NCI-H226 (cell line): ENCODE measurements at regions not wholly inside any gene's neighbourhood (a gene's known extent, or its start where the extent isn't known, plus 50 kb on each side); places are given as distances from the start of the nearest gene placed in this dataset.
"Not testable (repeated sequence)": the region's sequence is repeated elsewhere in the genome, so short reads cannot be mapped to it uniquely, and the experiment has no call there.

Source experiments
- DNase-seq: peaks from one replicate; pipeline ENCODE4 v3.0.0-alpha.2; 2015

DNA sequence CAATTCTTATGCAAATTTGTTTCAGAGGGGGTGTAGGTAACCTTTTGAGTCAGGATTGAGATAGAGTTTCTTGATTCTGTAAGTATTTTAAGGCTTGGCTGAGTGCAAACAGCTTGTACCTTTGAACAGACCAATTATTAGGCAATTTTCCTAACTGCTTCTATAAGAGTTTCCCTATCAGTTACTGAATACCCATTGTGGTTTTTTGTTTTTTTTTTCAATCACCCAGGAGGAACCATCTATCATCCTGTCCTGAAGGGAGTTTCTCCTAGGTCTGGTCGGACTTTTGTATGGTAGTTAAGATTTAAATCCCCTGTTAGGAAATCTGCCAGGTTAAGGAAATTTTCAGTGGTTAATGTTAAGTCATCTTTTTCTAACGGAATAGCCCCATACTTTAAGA is 319.4 kb upstream of the SLC39A10 start:
- DNase-seq, result peak; percentile 65

DNA sequence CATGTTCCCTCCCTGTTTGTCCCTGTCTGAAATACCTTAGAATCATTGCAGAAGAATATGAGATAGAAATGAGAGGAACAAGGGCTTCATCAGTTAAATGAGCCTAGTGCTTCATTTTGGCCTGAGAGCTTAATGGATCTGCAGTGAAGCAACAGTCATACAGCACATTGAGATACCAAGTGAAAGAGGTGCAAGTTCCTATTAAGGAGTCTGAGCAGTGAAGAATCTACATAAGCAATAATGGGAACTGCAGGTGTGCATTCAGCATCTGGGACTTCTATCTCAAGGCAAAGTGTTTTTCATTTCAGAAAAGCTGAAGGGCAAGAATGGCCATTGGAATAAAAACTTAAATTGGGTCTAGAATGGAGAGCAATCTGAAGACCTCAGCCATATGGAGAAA is 323.2 kb upstream of the SLC39A10 start:
- no peak for DNase-seq

DNA sequence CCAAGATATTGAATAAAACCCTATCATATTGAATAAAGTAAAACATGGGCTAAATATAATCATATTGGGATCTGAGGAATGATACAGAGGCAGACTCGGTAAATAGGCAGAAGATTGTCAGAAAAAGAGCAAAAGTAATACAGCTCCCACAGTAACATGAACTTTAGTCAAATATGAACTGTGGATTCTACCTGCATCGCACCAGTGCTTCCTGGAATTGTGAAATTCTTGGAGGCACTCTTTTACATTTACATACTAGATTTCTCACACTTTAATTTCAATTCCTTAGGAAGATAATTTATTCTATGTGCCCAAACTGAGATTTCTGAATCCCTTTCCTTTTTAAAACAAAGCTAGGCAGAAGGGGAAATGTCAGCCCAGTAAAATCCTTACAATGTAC is 325.1 kb upstream of the SLC39A10 start:
- DNase-seq, result no peak

DNA sequence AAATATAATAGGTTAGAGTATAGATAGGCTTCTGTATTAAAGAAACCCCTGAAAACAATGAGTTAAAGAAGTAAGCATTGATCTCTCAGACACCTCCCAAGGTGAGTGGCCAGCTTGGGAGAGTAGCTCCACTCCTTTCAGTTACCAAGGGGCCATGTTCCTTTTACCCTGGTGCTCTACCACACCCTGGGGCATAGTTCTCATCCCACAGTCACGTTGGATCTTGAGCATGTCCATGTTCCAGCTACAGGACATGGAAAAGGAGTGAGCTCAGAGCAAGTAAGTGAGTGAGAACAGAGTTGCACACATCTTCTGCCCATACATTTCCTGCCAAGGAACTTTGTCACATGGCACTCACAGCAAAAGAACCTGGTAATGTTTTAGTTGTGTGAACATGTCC is 325.9 kb upstream of the SLC39A10 start:
- DNase-seq, result no peak

DNA sequence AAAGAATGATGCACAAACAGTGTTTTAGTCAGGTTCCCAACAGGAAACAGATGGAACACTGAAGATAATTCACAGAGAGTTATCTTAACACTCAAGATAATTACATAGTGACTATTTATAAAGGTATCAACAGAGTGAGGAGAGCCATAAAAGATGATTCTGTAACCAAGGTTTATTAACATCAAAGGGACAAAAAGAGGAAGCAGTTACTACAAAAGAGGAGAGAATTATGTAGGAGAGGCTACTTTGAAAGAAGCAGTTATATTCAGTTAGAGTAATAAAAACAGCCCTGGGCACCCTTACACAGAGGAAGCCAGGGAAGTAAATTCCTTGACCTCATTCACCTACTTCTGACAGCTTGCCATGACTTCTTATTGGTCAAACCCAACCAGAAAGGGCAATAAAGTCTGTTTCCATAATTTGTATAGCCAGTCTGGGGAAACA is 326.5 kb upstream of the SLC39A10 start:
- DNase-seq, result no peak

DNA sequence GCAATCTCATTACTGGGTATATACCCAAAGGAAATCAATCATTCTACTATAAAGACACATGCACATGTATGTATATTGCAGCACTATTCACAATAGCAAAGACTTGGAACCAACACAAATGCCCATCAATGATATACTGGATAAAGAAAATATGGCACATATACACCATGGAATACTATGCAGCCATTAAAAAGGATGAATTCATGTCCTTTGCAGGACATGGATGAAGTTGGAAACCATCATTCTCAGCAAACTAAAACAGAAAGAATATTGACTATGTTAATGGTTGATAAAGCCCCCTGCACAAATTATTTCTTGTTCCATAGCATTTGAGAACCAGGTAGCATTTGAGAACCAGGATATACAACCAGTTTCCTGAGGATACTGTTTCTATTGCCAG is 327.2 kb upstream of the SLC39A10 start:
- not testable (repeated sequence) for DNase-seq

DNA sequence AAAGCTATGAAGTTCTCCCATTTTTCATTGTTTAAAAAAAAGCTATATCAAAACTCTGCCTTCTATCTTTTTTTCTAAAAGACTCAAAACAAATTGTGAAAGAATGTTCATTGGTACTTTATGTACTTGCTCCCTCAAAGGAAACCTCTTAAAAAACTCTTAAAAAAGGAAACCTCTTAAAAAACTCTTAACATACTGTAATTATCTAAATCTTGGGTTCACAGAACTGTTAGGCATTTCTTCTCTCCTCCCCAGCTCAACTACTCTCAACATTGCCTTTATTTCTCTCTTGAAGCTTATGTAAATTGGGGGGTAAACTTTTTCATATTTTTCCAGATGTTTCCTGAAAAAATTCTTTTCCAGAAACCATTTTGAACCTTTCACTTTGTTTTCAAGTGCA is 330.5 kb upstream of the SLC39A10 start:
- no peak for DNase-seq

DNA sequence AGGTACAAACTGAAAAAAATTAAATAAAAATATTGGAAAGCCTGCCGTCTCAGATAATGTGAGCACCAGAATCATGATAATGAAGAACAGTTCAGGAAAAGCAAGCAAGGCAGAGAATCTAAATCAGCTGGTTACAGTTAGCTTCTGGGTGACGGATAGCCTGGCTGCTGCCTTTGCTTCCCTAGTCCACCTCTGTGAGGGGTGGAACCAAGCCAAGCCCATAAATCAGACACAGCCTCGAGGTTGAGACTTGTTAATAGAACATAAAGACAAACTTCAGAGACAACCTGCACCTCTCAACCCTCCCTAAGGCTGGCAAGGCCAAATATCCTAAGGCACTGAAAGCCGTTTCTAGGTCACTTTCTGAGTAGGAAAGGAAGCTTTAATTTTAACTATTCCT is 334.7 kb upstream of the SLC39A10 start:
- peak; percentile 65 for DNase-seq

DNA sequence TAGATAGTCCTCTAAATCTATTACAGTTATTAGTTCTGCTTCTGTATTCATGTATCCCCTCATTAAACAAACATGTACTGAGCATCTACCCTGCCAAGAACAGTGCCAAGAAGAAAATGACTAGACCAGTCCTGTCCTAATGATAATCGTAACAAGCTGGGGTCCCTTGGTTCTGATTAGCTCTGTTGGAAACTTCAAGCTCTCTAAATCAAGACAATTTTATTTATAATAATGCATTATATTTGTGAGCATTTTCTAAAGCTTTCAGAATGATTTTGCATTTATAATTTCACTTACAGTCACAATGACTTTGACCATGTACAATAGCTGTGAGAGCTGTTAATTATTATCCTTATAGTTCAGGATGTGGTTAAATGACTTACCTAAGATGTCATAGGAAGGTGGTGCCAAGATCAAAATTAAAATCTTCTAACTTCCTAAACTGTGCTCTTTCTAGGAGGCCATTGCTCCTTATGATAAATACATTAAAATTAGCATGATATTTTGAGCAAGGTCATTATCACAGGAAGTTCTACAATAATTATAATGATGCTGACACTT is 336.5 kb upstream of the SLC39A10 start:
- DNase-seq, result peak; percentile 29

DNA sequence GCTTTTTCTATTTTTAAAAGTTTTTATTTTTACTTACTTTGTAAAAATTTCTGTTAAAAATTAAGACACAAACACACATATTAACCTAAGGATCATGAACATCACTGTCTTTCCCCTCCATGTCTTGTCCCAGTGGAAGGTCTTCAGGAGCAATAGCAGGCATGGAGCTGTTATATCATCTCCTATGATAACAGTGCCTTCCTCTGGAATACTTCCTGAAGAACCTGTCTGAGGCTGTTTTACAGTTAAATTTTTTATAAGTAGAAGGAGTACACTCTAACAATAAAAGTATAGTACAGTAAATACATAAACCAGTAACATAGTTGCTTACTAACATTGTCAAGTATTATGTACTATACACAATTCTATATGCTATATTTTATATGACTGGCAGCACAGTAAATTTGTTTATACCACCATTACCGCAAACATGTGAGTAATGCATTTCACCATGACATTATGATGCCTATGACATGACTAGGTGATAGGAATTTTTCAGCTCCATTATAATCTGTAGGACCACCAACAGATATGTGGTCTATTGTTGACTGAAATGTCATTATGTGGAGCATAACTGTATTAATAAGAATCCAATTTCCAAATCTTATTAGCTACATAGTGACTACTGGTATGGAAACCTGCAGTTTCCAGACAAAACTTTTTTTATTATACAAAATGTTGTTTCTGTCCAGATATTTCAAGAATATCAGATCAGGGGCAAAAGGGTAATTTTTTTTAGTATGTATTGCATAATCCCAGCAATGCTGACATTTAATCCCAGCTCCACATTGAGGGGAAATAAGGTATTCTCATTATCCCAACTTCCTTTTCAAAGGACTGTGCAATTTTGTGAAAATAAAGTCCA is 337.2 kb upstream of the SLC39A10 start:
- no peak for DNase-seq

DNA sequence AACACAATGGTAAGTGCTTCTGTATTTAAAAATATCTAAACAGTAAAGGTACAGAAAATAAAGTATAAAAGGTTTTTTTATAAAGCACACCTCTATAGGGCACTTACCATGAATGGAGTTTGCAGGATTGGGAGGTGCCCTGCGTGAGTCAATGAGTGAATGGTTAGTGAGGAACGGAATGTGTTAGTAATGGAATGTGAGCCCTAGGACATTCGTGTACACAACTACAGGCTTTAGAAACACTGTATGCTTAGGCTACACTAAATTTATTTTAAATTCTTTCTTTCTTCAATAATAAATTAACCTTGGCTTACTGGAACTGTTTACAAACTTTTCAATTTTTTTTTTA is 337.9 kb upstream of the SLC39A10 start:
- DNase-seq, result peak; percentile 78

DNA sequence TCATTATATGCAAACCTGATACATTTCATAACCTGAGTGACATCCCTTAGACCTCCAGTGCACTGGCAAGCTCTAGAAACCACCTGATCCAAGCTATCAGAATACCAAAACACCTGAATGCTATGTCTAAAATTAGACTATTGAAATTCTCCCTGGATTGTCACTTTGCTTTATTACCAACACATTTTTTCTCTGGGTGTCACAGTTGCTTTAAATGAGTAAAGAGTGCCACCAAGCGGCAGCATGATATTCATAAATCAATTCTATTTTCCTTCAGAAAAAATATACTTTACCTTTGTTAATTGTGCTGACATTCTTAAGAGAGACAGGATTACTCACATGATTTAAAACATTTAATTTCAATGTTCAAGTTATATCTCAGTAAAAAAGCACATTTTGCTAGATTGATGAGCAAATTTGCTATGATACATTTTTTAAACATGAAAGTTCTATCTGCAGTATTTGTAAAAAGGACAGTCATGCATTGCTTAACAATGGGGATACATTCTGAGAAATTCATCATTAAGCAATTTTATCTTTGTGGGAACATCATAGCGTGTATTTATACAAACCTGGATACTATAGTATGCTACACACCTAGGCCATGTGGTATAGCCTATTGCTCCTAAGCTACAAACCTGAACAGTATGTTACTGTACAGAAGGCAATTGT is 338.4 kb upstream of the SLC39A10 start:
- DNase-seq, result peak; percentile 18

DNA sequence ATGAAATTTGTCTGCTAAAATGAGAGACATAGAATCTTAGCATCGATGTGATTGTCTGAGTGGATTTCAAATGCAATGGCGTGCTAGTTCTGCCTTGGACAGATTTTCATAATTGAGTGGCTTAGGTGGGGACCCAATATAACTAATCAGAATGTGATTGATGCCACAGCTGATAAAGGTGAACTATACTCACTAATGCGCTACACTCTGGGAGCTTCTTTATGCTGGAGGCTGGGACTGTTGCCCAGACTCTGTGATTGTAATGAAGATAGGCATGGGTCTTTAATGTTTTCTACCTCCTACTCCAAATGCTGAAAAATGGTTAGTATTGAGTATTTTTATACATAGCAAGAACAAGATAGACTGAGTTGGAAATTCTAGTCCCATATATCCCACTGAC is 339.5 kb upstream of the SLC39A10 start:
- no peak for DNase-seq

DNA sequence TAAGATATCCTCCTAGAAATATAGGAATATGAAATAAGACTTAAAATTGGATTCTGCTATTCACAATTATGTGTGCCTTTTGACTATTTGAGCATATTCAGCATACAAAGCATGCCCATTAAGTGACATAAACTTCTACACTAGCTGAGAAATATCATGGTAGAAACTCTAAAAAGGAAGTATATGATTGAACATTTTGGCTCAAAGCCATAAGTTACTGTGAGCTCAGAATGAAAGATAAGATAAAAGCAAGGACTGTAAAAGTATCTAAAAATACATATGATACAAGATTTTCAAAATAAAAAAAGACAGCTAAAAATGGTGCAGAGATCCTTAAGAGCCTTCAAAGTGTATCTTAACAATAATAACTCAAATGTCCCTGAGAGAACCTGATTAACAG is 340.5 kb upstream of the SLC39A10 start:
- DNase-seq, result no peak

DNA sequence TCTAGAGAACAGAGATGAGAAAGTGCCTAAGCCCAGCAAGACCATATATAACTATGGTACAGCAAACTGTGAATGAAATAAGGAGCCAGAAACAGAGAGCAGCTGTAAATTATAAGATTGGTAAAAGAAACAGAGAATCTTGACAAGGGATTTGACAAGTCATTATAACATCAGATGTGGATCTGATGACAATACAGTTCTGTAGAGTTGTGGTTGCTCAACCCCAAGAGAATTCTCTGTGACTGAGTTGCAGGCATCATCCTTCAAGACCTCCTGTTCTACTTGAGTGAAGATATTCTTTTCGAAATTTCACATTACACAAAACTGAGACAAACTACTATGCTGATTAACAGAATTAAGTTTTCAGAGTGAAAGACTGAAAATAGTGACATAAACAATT is 343.1 kb upstream of the SLC39A10 start:
- no peak for DNase-seq

DNA sequence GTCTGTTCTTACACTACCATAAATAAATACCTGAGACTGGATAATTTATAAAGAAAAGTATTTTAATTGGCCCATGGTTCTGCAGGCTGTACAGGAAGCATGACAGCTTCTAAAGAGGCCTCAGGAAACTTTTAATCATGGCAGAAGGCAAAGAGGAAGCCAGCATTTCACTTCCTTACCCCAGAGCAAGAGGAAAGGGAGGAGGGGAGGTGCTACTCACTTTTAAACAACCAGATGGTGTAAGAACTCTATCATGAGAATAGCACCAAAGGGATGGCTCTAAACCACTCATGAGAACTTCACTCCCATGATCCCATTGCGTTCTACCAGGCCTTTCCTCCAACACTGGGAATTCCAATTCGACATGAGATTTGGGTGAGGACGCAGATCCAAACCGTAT is 344.4 kb upstream of the SLC39A10 start:
- no peak for DNase-seq

DNA sequence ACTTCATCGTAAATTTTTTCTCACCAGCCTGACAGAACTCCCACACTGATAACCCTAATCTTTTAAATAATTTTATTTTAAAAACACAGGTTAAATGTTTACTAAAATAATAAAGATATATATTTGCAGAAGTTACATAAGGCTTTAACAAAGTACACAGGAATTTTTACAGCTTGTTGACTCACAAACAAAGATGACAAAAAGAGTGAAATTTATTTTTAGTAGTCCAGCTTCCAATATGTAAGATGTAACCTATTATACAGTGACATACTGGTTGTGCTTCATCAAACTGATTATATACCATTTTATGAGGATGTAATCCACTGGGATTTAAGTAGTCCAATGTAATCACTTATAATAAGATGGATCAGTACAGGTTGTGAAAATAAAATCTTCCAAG is 348.9 kb upstream of the SLC39A10 start:
- no peak for DNase-seq

DNA sequence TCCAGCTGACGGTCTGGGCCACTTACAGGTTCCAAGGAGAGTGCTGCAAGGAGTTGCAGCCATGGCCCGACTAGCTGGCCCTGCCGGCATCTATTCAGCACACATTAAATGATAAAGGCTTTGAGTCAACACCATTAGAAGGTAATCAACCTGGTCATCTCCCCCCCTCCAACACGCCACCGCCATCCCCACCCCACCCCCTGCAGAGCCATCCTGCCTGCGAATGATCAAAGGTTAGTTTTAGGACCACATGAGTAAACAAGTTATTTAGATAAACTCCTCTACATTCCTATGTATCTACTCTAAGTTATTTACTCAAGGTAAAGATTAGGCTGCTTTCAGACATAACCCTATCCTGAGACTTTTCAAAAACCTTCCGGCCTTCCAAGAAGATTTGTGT is 349.3 kb upstream of the SLC39A10 start:
- DNase-seq, result no peak

DNA sequence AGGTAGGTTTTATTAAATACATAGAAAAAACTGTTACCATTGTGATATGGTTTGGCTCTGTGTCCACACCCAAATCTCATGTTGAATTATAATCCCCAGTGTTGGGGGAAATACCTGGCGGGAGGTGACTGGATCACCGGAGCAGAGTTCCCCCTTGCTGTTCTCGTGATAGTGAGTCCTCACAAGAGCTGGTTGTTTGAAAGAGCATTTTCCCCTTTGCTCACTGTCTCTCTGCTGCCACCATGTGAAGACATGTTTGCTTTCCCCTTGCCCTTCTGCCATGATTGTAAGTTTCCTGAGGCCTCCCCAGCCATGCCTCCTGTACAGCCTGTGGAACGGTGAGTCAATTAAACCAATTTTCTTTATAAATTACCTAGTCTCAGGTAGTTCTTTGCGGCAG is 352.7 kb upstream of the SLC39A10 start:
- peak; percentile 12 for DNase-seq

DNA sequence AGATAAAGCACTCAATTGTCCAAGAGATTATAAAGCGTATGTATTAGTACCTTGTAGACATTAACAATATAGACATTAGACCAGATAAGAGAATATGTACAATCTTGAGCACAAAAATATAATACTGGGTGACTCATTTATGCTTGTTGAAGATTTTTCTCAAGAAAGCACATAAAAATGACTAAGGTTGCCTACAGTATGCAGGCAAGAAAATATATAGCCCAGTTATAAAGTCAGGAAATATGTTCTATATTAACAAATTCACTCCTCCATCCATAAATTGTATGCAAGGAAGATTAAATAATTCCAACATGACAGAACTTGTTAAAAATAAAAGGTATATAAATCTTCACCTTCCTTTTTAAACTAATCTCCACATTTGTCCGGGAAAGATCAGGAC is 356.4 kb upstream of the SLC39A10 start:
- no peak for DNase-seq

DNA sequence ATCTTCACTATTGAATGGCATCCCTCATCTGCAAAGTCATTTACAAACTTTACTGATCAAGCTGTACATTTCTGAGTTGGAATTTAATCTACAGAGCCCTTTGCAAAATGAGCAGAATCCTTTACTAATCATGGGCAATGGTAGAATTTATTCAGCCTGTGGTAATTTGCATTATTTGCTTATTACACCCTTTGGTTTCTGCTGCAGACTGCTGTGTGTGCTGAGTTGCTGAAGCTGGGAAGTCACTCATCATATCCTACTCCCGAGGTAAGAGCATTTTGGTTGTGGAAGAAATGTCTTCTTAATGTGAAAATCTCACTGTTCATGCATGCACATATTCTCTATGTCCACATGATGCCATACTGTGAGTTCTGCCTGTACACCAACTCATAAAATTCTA is 357.4 kb upstream of the SLC39A10 start:
- DNase-seq, result no peak

DNA sequence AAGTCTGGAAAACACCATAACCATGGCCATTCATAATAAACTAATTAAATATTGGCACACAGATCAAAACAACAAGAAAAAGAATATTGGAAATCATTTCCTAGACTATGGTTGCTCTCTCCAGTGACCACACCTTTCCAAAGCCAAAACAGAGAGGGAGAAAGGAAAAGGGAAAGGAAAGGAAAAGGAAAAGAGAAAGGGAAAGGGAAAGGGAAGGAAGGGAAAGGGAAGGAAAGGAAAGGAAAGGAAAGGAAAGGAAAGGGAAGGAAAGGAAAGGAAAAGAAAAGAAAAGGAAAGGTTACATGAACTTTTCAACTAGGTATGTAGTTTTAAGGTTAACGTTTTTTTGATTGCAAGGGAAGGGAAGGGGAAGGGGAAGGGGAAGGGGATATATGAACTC is 360.5 kb upstream of the SLC39A10 start:
- DNase-seq, result no peak

DNA sequence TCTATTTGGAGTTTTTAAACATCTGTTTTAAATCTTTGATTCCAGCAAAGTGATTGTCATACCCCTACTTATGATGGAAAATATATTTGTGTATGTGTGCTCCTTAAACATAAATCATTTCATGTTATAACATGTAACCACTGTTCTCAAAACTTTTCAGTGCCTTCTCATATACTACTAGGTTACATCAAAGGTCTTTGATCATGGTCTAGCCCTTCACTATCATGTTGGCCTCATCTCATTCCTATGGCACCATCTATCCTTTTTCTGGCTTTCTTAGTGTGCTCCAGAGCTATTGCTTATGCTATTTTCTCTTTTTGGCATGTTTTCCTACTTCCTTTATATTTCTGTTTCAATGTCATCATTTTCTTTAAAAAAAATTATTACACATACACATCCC is 367.9 kb upstream of the SLC39A10 start:
- DNase-seq, result no peak

DNA sequence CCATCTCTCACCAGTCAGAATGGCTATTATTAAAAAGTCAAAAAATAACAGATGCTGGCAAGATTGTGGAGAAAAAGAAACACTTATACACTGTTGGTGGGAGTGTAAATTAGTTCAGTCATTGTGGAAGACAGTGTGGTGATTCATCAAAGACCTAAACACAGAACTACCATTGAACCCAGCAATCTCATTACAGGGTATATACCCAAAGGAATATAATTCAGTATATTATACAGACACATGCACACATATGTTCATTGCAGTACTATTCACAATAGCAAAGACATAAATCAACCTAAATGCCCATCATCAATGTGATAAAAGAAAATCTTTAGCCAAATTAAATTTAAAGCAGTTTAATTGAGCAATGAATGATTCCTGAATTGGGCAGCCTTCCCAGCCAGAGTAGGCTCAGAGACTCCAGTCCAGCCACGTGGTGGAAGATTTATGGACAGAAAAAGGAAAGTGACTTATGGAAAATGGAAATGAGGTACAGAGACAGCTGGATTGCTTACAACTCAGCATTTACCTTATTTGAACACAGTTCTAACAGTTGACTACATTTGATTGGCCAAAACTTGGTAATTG is 377.1 kb upstream of the SLC39A10 start:
- no peak for DNase-seq
